Medulla oblongata (tissue), 1 donor: ENCODE measurements at regions not wholly inside any gene's neighbourhood (a gene's known extent, or its start where the extent isn't known, plus 50 kb on each side); places are given as distances from the start of the nearest gene placed in this dataset.
A peak's percentile ranks its signal among the peaks of the same experiment; 100 is the strongest.
"Not testable (repeated sequence)": the region's sequence is repeated elsewhere in the genome, so short reads cannot be mapped to it uniquely, and the experiment has no call there.

Source experiments
- DNase-seq: peaks from one replicate; pipeline ENCODE4 v3.0.0-alpha.2; 2015; ENCODE audit errors: extremely low spot score

GRCh38 chr17:56690441-56691291, 97.2 kb downstream of the NOG start:
- DNase-seq = no peak

GRCh38 chr17:56694825-56695224, 101.3 kb downstream of the NOG start:
- no peak for DNase-seq

- DNase-seq = no peak
Observed at GRCh38 chr17:56697190-56697589, 103.7 kb downstream of the NOG start.

GRCh38 chr17:56699186-56699894, 105.8 kb downstream of the NOG start:
- no peak for DNase-seq

GRCh38 chr17:56700919-56701420, 107.5 kb downstream of the NOG start:
- no peak for DNase-seq

GRCh38 chr17:56707312-56708219, 114.1 kb downstream of the NOG start:
- no peak for DNase-seq

GRCh38 chr17:56708220-56708558, 114.7 kb downstream of the NOG start:
- DNase-seq = no peak

- no peak for DNase-seq
Observed at GRCh38 chr17:56708670-56709410, 115.3 kb downstream of the NOG start.

- DNase-seq = no peak
Observed at GRCh38 chr17:56710986-56711385, 117.5 kb downstream of the NOG start.

- peak; percentile 90 for DNase-seq
Observed at GRCh38 chr17:56715613-56716357, 117.9 kb downstream of the C17orf67 start.

GRCh38 chr17:56717471-56717870, 116.2 kb downstream of the C17orf67 start:
- DNase-seq = no peak

GRCh38 chr17:56718515-56718914, 115.2 kb downstream of the C17orf67 start:
- no peak for DNase-seq

GRCh38 chr17:56723421-56723820, 110.3 kb downstream of the C17orf67 start:
- DNase-seq = no peak

- DNase-seq = no peak
Observed at GRCh38 chr17:56724664-56725063, 109.1 kb downstream of the C17orf67 start.

- DNase-seq = no peak
Observed at GRCh38 chr17:56725144-56725543, 108.6 kb downstream of the C17orf67 start.

GRCh38 chr17:56727876-56728617, 105.7 kb downstream of the C17orf67 start:
- no peak for DNase-seq

- not testable (repeated sequence) for DNase-seq
Observed at GRCh38 chr17:56731096-56731495, 102.6 kb downstream of the C17orf67 start.

- no peak for DNase-seq
Observed at GRCh38 chr17:56733833-56734232, 99.9 kb downstream of the C17orf67 start.

GRCh38 chr17:56735842-56736241, 97.9 kb downstream of the C17orf67 start:
- no peak for DNase-seq
